Adrenal gland (tissue), 5 donors: ENCODE measurements at regions not wholly inside any gene's neighbourhood (a gene's known extent, or its start where the extent isn't known, plus 50 kb on each side); places are given as distances from the start of the nearest gene placed in this dataset.

Experiments
- CTCF ChIP-seq, 6 experiments: fragments of 450-650 bp in 4 of 6; fragments of 200-600 bp in 2 of 6; sonication (generic) in 1 of 6; IDR thresholded peaks; 1 replicate in 5 of 6; 2 replicates in 1 of 6; pipeline versions ENCODE4 v1.5.1 to v1.8.0; 2016 to 2021; ENCODE audit warnings: antibody characterized with exemption in 6 of 6, mild to moderate bottlenecking in 2 of 6, moderate library complexity in 1 of 6
- POLR2A ChIP-seq, 2 donors: fragments of 450-650 bp; IDR thresholded peaks; one replicate each; pipeline ENCODE4 v1.6.1; 2017; ENCODE audit warnings: antibody characterized with exemption in 2 of 2, mild to moderate bottlenecking in 2 of 2, moderate library complexity in 1 of 2
- donor health status: DM: no; HTN: no; CAD: no.

- TF ChIP-seq CTCF (IDR thresholded peaks at IDR 0.05) (no peak), POLR2A (IDR thresholded peaks at IDR 0.05) (no peak)
These were observed 126.4 kb upstream of the ZNF746 start for GRCh38 chr7:149624006-149624405.
